MCF 10A (cell line): ENCODE measurements at regions not wholly inside any gene's neighbourhood (a gene's known extent, or its start where the extent isn't known, plus 50 kb on each side); places are given as distances from the start of the nearest gene placed in this dataset.

ENCODE experiments used
- BruUV-seq: library from RNA; stranded (reverse); fragments of 400-500 nt; replicated peaks from 2 replicates; lab custom pipeline; 2021; lab: Mats Ljungman, UMichigan
- CTCF ChIA-PET: fragments of 300-600 bp; sonication (Branson Sonifier 250); formaldehyde crosslinking; extraction: SDS; loops from one replicate; lab custom pipeline; 2021; ENCODE audit warnings: antibody characterized with exemption, inconsistent platforms; lab: Yijun Ruan, JAX
- POLR2A ChIA-PET: fragments of 300-600, 350-650 bp; sonication (Branson Sonifier 250); formaldehyde crosslinking; extraction: SDS; loops from one replicate; lab custom pipeline; 2020; ENCODE audit warnings: antibody characterized with exemption, inconsistent platforms; lab: Yijun Ruan, JAX
- DNase-seq: peaks from one replicate; pipeline ENCODE4 v3.0.0-alpha.2; 2018; ENCODE audit not compliant: unreplicated experiment
- H3K27ac Mint-ChIP-seq: one replicate; pipeline ENCODE4 v1.8.0; 2022; ENCODE audit warnings: mild to moderate bottlenecking, low read depth, mixed read lengths; ENCODE audit not compliant: unreplicated experiment
- H3K27me3 Mint-ChIP-seq: one replicate; pipeline ENCODE4 v1.8.0; 2022; ENCODE audit warnings: mixed read lengths; ENCODE audit not compliant: insufficient read depth, unreplicated experiment
- H3K36me3 Mint-ChIP-seq: one replicate; pipeline ENCODE4 v1.8.0; 2022; ENCODE audit warnings: mild to moderate bottlenecking, moderate library complexity, mixed read lengths; ENCODE audit not compliant: insufficient read depth, unreplicated experiment
- H3K4me1 Mint-ChIP-seq: one replicate; pipeline ENCODE4 v1.8.0; 2022; ENCODE audit warnings: mixed read lengths; ENCODE audit not compliant: insufficient read depth, unreplicated experiment
- H3K4me3 Mint-ChIP-seq: one replicate; pipeline ENCODE4 v1.8.0; 2022; ENCODE audit warnings: mild to moderate bottlenecking, moderate library complexity, mixed read lengths; ENCODE audit not compliant: unreplicated experiment
- H3K9me3 Mint-ChIP-seq: one replicate; pipeline ENCODE4 v1.8.0; 2022; ENCODE audit warnings: mixed read lengths; ENCODE audit not compliant: unreplicated experiment
- CTCF ChIP-seq: fragments of 200-600 bp; IDR thresholded peaks from one replicate; pipeline ENCODE4 v1.8.0; 2022; ENCODE audit warnings: antibody characterized with exemption, mild to moderate bottlenecking; ENCODE audit not compliant: unreplicated experiment
- intact Hi-C: fragments of 100-400 bp; cut with micrococcal nuclease; formaldehyde crosslinking; loops from 2 replicates; pipeline ENCODE4 v1.14.1; 2022

GRCh38 chr6:6376845-6377244 lies 56.4 kb upstream of the F13A1 start:
- CTCF ChIA-PET: no interaction called here
- H3K9me3 Mint-ChIP-seq: peaks cover 26% of the 10 kb centered on the region
- H3K4me3 Mint-ChIP-seq: no peak overlapping the region
- TF ChIP-seq CTCF: no peak
- intact Hi-C loops: no loop called here
- POLR2A ChIA-PET: interaction anchor here (0.6 kb wide), 1 partner anchor 9 kb away, joined by 3 read pairs; no protein-coding TSS in a partner anchor
- H3K36me3 Mint-ChIP-seq: no peaks in the 10 kb centered on the region
- H3K27ac Mint-ChIP-seq: no peak overlapping the region
- H3K4me1 Mint-ChIP-seq: peaks cover 7% of the 10 kb centered on the region
- no TSS peak for BruUV-seq
- no peak for DNase-seq
- no peaks in the 10 kb centered on the region for H3K27me3 Mint-ChIP-seq

- ChIA-PET CTCF (interaction anchor here (0.6 kb wide), 2 partner anchors 89 to 217 kb away, joined by 3 to 4 read pairs; no protein-coding TSS in a partner anchor), POLR2A (interaction anchor here (0.6 to 0.7 kb wide), 2 partner anchors 18 to 1915 kb away, joined by 3 read pairs; no protein-coding TSS in a partner anchor)
- H3K4me1 Mint-ChIP-seq: peaks cover under 1% of the 10 kb centered on the region
- no peaks in the 10 kb centered on the region for H3K36me3 Mint-ChIP-seq
- no peak for TF ChIP-seq CTCF
- no peak for DNase-seq
- no TSS peak for BruUV-seq
- H3K9me3 Mint-ChIP-seq: peaks cover 26% of the 10 kb centered on the region
- no peak overlapping the region for H3K27ac Mint-ChIP-seq
- H3K4me3 Mint-ChIP-seq: no peak overlapping the region
- H3K27me3 Mint-ChIP-seq: no peaks in the 10 kb centered on the region
- intact Hi-C loops: no loop called here
These were observed 57.2 kb upstream of the F13A1 start for GRCh38 chr6:6377621-6378020.

GRCh38 chr6:6379573-6379972 lies 59.1 kb upstream of the F13A1 start:
- Mint-ChIP-seq H3K27ac (no peak overlapping the region), H3K4me1 (no peaks in the 10 kb centered on the region), H3K36me3 (no peaks in the 10 kb centered on the region), H3K27me3 (no peaks in the 10 kb centered on the region), H3K4me3 (no peak overlapping the region), H3K9me3 (peaks cover 7% of the 10 kb centered on the region)
- TF ChIP-seq CTCF: no peak
- POLR2A ChIA-PET: no interaction called here
- no peak for DNase-seq
- CTCF ChIA-PET: no interaction called here
- intact Hi-C loops: no loop called here
- no TSS peak for BruUV-seq

- POLR2A ChIA-PET: interaction anchor here (1.1 kb wide), 1 partner anchor 11 kb away, joined by 3 read pairs; no protein-coding TSS in a partner anchor
- CTCF ChIA-PET: interaction anchor here (0.8 kb wide), 1 partner anchor 33 kb away, joined by 3 read pairs; no protein-coding TSS in a partner anchor
- DNase-seq: no peak
- Mint-ChIP-seq H3K36me3 (no peaks in the 10 kb centered on the region), H3K27me3 (no peaks in the 10 kb centered on the region), H3K4me3 (no peak overlapping the region), H3K27ac (no peak overlapping the region), H3K4me1 (no peaks in the 10 kb centered on the region), H3K9me3 (no peaks in the 10 kb centered on the region)
- TF ChIP-seq CTCF: no peak
- no TSS peak for BruUV-seq
- intact Hi-C loops: no loop called here
These were observed 64.1 kb upstream of the F13A1 start for GRCh38 chr6:6384520-6384919.
